ENCODE measurements at regions not wholly inside any gene's neighbourhood (a gene's known extent, or its start where the extent isn't known, plus 50 kb on each side); places are given as distances from the start of the nearest gene placed in this dataset.

- no CpG with 5 or more reads among the region's 8 CpGs for WGBS, 2 donors (ENCODE audit: low coverage in 1 of 2)
- TF ChIP-seq POLR2AphosphoS5 (IDR thresholded peaks at IDR 0.05) (no peak), EP300 (IDR thresholded peaks at IDR 0.05) (no peak), POLR2A (IDR thresholded peaks at IDR 0.05) (no peak)
- TF ChIP-seq, protein P1, sequence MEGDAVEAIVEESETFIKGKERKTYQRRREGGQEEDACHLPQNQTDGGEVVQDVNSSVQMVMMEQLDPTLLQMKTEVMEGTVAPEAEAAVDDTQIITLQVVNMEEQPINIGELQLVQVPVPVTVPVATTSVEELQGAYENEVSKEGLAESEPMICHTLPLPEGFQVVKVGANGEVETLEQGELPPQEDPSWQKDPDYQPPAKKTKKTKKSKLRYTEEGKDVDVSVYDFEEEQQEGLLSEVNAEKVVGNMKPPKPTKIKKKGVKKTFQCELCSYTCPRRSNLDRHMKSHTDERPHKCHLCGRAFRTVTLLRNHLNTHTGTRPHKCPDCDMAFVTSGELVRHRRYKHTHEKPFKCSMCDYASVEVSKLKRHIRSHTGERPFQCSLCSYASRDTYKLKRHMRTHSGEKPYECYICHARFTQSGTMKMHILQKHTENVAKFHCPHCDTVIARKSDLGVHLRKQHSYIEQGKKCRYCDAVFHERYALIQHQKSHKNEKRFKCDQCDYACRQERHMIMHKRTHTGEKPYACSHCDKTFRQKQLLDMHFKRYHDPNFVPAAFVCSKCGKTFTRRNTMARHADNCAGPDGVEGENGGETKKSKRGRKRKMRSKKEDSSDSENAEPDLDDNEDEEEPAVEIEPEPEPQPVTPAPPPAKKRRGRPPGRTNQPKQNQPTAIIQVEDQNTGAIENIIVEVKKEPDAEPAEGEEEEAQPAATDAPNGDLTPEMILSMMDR (IDR thresholded peaks at IDR 0.05), result no peak
- Histone ChIP-seq H3K4me1 (no peaks in the 10 kb centered on the region), H3K27me3 (peaks cover 73% of the 10 kb centered on the region), H3K4me3 (no peak overlapping the region), H3K27ac (no peak overlapping the region), H3K36me3 (no peaks in the 10 kb centered on the region), H3K9me3 (no peaks in the 10 kb centered on the region)
- no peak for ATAC-seq
Observed at GRCh38 chr1:22245726-22246125, 102.8 kb upstream of the WNT4 start.

- no peaks in the 10 kb centered on the region for H3K9me3 ChIP-seq
- ATAC-seq, result no peak
- no peaks in the 10 kb centered on the region for H3K4me1 ChIP-seq
- no peak overlapping the region for H3K4me3 ChIP-seq
- 86 to 100% methylated on average over 1 to 2 of the region's 3 CpGs for WGBS, 2 donors (ENCODE audit: low coverage in 1 of 2)
- no peaks in the 10 kb centered on the region for H3K36me3 ChIP-seq
- TF ChIP-seq POLR2A (IDR thresholded peaks at IDR 0.05), result no peak
- no peak for TF ChIP-seq POLR2AphosphoS5 (IDR thresholded peaks at IDR 0.05)
- TF ChIP-seq, protein P1 (IDR thresholded peaks at IDR 0.05), result no peak
- TF ChIP-seq EP300 (IDR thresholded peaks at IDR 0.05), result no peak
- H3K27me3 ChIP-seq, result peaks cover 83% of the 10 kb centered on the region
- H3K27ac ChIP-seq, result no peak overlapping the region
Observed at GRCh38 chr1:22246755-22247480, 104.0 kb upstream of the WNT4 start.

DNA sequence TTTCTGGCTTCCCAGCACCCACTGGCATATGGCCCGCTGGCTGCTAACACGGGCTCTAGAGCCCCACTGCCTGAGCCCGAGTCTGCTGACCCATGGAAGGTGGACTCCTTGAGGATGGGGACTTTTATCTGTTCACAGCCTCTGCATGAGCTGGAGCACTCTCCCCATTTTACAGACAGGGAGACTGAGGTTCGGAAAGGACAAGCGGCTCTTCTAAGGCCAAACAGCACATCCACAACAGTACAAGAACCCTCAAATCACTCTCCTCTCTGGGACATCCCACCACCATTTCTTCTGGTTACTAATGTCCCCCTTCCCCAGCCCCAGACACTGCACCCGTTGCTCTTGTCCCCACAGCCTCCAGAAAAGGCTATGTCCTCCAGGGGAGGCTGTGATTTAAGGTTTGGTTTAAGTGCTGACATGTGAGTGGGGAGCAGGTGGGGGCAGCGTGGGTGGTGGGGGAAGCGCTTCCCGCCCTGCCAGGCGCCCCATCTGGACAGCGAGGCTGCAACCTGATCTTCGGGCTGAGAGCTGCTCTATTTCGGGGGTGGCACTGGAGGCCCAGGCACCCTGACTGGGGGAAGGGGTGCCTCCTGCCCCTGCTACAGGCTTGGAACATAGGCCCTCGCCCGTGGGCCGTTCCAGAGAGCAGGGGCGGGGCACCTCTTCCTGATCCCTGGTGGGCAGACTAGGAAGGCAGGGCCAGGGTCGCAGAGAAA is 104.8 kb upstream of the WNT4 start:
- TF ChIP-seq POLR2A (IDR thresholded peaks at IDR 0.05) (no peak), EP300 (IDR thresholded peaks at IDR 0.05) (no peak), POLR2AphosphoS5 (IDR thresholded peaks at IDR 0.05) (no peak)
- TF ChIP-seq, protein P1 (IDR thresholded peaks at IDR 0.05), result no peak
- Histone ChIP-seq H3K9me3 (no peaks in the 10 kb centered on the region), H3K27me3 (peaks cover 86% of the 10 kb centered on the region), H3K4me1 (no peaks in the 10 kb centered on the region), H3K4me3 (no peak overlapping the region), H3K36me3 (no peaks in the 10 kb centered on the region), H3K27ac (no peak overlapping the region)
- ATAC-seq, result no peak
- WGBS, 2 donors (ENCODE audit: low coverage in 1 of 2), result 89 to 100% methylated on average over 1 to 3 of the region's 18 CpGs

- no peak for ATAC-seq
- H3K36me3 ChIP-seq, result no peaks in the 10 kb centered on the region
- TF ChIP-seq EP300 (IDR thresholded peaks at IDR 0.05), result no peak
- TF ChIP-seq POLR2A (IDR thresholded peaks at IDR 0.05), result no peak
- no peak for TF ChIP-seq POLR2AphosphoS5 (IDR thresholded peaks at IDR 0.05)
- TF ChIP-seq, protein P1 (IDR thresholded peaks at IDR 0.05), result no peak
- H3K9me3 ChIP-seq, result no peaks in the 10 kb centered on the region
- H3K27me3 ChIP-seq, result peaks cover 90% of the 10 kb centered on the region
- no peaks in the 10 kb centered on the region for H3K4me1 ChIP-seq
- no peak overlapping the region for H3K27ac ChIP-seq
- no CpG with 5 or more reads among the region's 8 CpGs for WGBS, 2 donors (ENCODE audit: low coverage in 1 of 2)
- H3K4me3 ChIP-seq, result no peak overlapping the region
Observed at GRCh38 chr1:22248746-22249145, 105.8 kb upstream of the WNT4 start.

Measured in gastroesophageal sphincter (tissue), 4 donors.